T-cell (primary cell): ENCODE measurements at regions not wholly inside any gene's neighbourhood (a gene's known extent, or its start where the extent isn't known, plus 50 kb on each side); places are given as distances from the start of the nearest gene placed in this dataset.
"Not testable (repeated sequence)": the region's sequence is repeated elsewhere in the genome, so short reads cannot be mapped to it uniquely, and the experiment has no call there.

Experiments
- ATAC-seq, 4 experiments: fragments of 200-7000 bp in 3 of 4; fragments of 150-1000 bp in 1 of 4; cut with Tn5 transposase; replicated peaks in 1 of 4; 1 replicate in 3 of 4; 2 replicates in 1 of 4; pipeline ENCODE4 v1.10.0; 2021; ENCODE audit warnings: moderate library complexity in 3 of 4, mild to moderate bottlenecking in 2 of 4, moderate number of reproducible peaks in 1 of 4
- CTCF ChIA-PET, 2 donors: fragments of 300-600 bp; sonication (Branson Sonifier 250); formaldehyde crosslinking; loops; one replicate each; lab custom pipeline; 2022; ENCODE audit warnings: antibody characterized with exemption in 2 of 2; lab: Charles Lee
- POLR2A ChIA-PET, 2 donors: fragments of 300-600 bp; sonication (Branson Sonifier 250); formaldehyde crosslinking; loops; one replicate each; lab custom pipeline; 2022; ENCODE audit warnings: antibody characterized with exemption in 2 of 2; lab: Charles Lee
- DNase-seq, 35 experiments: peaks; one replicate each; pipeline versions ENCODE4 v3.0.0 to v3.0.0-alpha.2; 2013 to 2023
- H3K27ac ChIP-seq: one replicate; pipeline ENCODE4 v1.5.1; 2013; ENCODE audit warnings: low read length
- H3K27me3 ChIP-seq, 2 experiments: replicated peaks in 1 of 2; 1 replicate in 1 of 2; 2 replicates in 1 of 2; pipeline versions ENCODE4 v1.6.1 to v1.7.0; 2013; ENCODE audit warnings: low read length in 1 of 2, mixed read lengths in 1 of 2; ENCODE audit not compliant: control insufficient read depth in 2 of 2, insufficient read depth in 2 of 2; ENCODE audit errors: extremely low read depth in 1 of 2
- H3K36me3 ChIP-seq, 2 donors: 1 replicate in 1 of 2; 2 replicates in 1 of 2; pipeline versions ENCODE4 v1.6.1 to v1.7.0; 2013; ENCODE audit warnings: low read length in 1 of 2; ENCODE audit not compliant: control insufficient read depth in 2 of 2, insufficient read depth in 1 of 2; ENCODE audit errors: extremely low read depth in 1 of 2
- H3K4me1 ChIP-seq, 2 experiments: 1 replicate in 1 of 2; 2 replicates in 1 of 2; pipeline versions ENCODE4 v1.6.1 to v1.7.0; 2013; ENCODE audit warnings: low read length in 2 of 2, mixed read lengths in 1 of 2; ENCODE audit not compliant: insufficient read depth in 2 of 2, control insufficient read depth in 1 of 2; ENCODE audit errors: extremely low read depth in 1 of 2
- H3K4me3 ChIP-seq, 2 donors: 1 replicate in 1 of 2; 2 replicates in 1 of 2; pipeline versions ENCODE4 v1.5.1 to v1.7.0; 2013; ENCODE audit warnings: mild to moderate bottlenecking in 2 of 2, low read length in 1 of 2, moderate library complexity in 1 of 2; ENCODE audit not compliant: control insufficient read depth in 1 of 2; ENCODE audit errors: extremely low read depth in 1 of 2
- H3K9me3 ChIP-seq: 2 replicates; pipeline ENCODE4 v1.7.0; 2013
- H3K27ac Mint-ChIP-seq, 2 donors: one replicate each; pipeline ENCODE4 v1.8.0; 2020 to 2021; ENCODE audit warnings: mild to moderate bottlenecking in 2 of 2, mixed read lengths in 2 of 2
- H3K27me3 Mint-ChIP-seq, 2 donors: one replicate each; pipeline ENCODE4 v1.8.0; 2021 to 2022; ENCODE audit warnings: mixed read lengths in 2 of 2
- H3K36me3 Mint-ChIP-seq: one replicate; pipeline ENCODE4 v1.8.0; 2021; ENCODE audit warnings: mixed read lengths
- H3K4me1 Mint-ChIP-seq, 3 donors: one replicate each; pipeline ENCODE4 v1.8.0; 2020 to 2022; ENCODE audit warnings: mixed read lengths in 3 of 3, mild to moderate bottlenecking in 1 of 3
- H3K4me3 Mint-ChIP-seq, 3 donors: one replicate each; pipeline ENCODE4 v1.8.0; 2020 to 2022; ENCODE audit warnings: mild to moderate bottlenecking in 3 of 3, mixed read lengths in 3 of 3, moderate library complexity in 3 of 3
- H3K9me3 Mint-ChIP-seq, 3 donors: one replicate each; pipeline ENCODE4 v1.8.0; 2020 to 2022; ENCODE audit warnings: mixed read lengths in 3 of 3
- WGBS: methylation state at CpG from one replicate; pipeline ENCODE4 v1.1.5; 2013; ENCODE audit warnings: missing lambda C conversion rate; ENCODE audit not compliant: insufficient coverage; 5-methylcytosine and 5-hydroxymethylcytosine counted together

DNA sequence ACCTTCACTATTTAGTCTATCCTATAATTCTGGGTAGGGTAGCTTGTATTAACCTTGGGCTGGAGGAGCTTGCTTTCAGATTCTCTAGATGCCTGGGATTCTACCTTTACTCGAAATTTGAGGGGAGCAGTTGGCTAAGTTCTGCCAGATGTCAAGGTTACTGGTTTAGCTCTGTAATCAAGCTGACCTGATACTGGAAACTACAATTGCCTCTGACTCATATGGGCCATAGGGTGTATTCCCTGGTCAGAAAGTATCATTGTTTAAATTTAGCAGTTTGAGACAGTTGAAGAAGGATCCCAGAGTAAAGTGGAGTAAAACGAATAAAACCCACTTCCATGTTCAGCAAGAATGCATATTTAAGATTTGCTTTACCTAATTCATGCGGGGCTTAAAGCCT lies 337.6 kb downstream of the SPIN4 start:
- Histone ChIP-seq H3K4me1 (no peaks in the 10 kb centered on the region), H3K9me3 (no peaks in the 10 kb centered on the region), H3K27ac (no peak overlapping the region), H3K27me3 (no peaks in the 10 kb centered on the region), H3K36me3 (no peaks in the 10 kb centered on the region), H3K4me3 (no peak overlapping the region)
- ChIA-PET POLR2A (no interaction called here), CTCF (no interaction called here)
- DNase-seq (no peak), ATAC-seq (no peak)
- Mint-ChIP-seq H3K4me1 (no peaks in the 10 kb centered on the region), H3K9me3 (peaks cover 0 to 4% (median 4%) of the 10 kb centered on the region in 3 donors), H3K4me3 (no peak overlapping the region), H3K27me3 (peaks cover 0 to 17% of the 10 kb centered on the region in 2 donors), H3K36me3 (no peaks in the 10 kb centered on the region), H3K27ac (no peak overlapping the region)
- WGBS: no CpG with 5 or more reads among the region's 3 CpGs

DNA sequence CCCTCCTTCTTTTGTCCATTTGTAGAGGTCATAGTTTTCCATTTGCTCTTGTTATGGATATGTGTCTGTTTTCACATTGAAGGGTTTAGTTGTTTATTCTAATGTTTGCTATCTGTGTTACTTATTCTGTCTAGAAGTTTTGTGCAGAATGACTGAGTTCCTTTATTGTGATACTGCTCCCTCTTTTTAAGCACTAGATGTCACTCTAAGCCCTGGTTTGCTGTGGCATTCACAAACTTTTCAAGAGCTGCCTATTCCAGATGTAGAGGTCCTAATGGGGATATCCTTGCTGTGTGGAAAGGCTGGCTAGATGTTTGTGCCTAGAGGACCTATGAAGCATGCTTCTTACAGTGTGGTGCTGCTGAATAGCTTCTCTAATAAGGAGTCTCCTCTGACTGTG lies 338.6 kb downstream of the SPIN4 start:
- no peaks in the 10 kb centered on the region for H3K4me1 ChIP-seq
- H3K27ac ChIP-seq: no peak overlapping the region
- H3K27ac Mint-ChIP-seq: no peak overlapping the region
- H3K27me3 Mint-ChIP-seq: peaks cover 0 to 17% of the 10 kb centered on the region in 2 donors
- CTCF ChIA-PET: no interaction called here
- ATAC-seq: no peak
- POLR2A ChIA-PET: no interaction called here
- no peaks in the 10 kb centered on the region for H3K4me1 Mint-ChIP-seq
- H3K4me3 ChIP-seq: no peak overlapping the region
- no peaks in the 10 kb centered on the region for H3K9me3 ChIP-seq
- H3K27me3 ChIP-seq: no peaks in the 10 kb centered on the region
- H3K36me3 ChIP-seq: no peaks in the 10 kb centered on the region
- DNase-seq: no peak
- no peak overlapping the region for H3K4me3 Mint-ChIP-seq
- H3K36me3 Mint-ChIP-seq: no peaks in the 10 kb centered on the region
- peaks cover 0 to 4% (median 4%) of the 10 kb centered on the region in 3 donors for H3K9me3 Mint-ChIP-seq

DNA sequence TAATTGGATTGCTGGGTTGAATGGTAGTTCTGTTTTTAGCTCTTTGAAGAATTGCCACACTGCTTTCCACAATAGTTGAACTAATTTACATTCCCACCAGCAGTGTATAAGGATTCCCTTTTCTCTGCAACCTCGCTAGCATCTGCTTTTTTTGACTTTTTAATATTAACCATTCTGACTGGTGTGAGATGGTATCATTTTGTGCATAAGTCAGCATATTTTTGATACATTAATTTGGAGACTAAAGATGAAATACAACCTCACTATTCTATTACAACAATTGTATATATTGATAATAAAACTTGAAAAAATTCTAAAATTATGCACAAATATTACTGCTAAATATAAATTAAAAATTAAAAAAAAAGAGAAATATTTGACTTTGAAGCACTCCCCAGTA lies 350.9 kb downstream of the SPIN4 start:
- H3K36me3 ChIP-seq, POLR2A ChIA-PET, H3K36me3 Mint-ChIP-seq, H3K4me1 ChIP-seq, ATAC-seq, H3K9me3 ChIP-seq, DNase-seq, H3K27me3 Mint-ChIP-seq, CTCF ChIA-PET, H3K4me1 Mint-ChIP-seq, H3K27ac ChIP-seq, H3K4me3 Mint-ChIP-seq, H3K4me3 ChIP-seq, H3K27ac Mint-ChIP-seq, H3K27me3 ChIP-seq: not testable (repeated sequence)
- WGBS: no CpG with 5 or more reads among the region's 1 CpG
- peaks cover 4 to 16% (median 15%) of the 10 kb centered on the region in 3 donors for H3K9me3 Mint-ChIP-seq
